Calu3 (cell line): ENCODE measurements at regions not wholly inside any gene's neighbourhood (a gene's known extent, or its start where the extent isn't known, plus 50 kb on each side); places are given as distances from the start of the nearest gene placed in this dataset.

Source experiments
- BruUV-seq: library from RNA; stranded (reverse); fragments of 400-500 nt; replicated peaks from 2 replicates; lab custom pipeline; 2021; lab: Mats Ljungman, UMichigan
- CTCF ChIA-PET: fragments of 300-600 bp; sonication (Branson Sonifier 250); formaldehyde crosslinking; loops from one replicate; lab custom pipeline; 2022; ENCODE audit warnings: antibody characterized with exemption; lab: Charles Lee
- DNase-seq: peaks from one replicate; pipeline ENCODE4 v3.0.0; 2022
- H3K27ac Mint-ChIP-seq: one replicate; pipeline ENCODE4 v1.8.0; 2022; ENCODE audit warnings: mixed read lengths; ENCODE audit not compliant: unreplicated experiment
- H3K27me3 Mint-ChIP-seq: one replicate; pipeline ENCODE4 v1.8.0; 2022; ENCODE audit warnings: mixed read lengths; ENCODE audit not compliant: unreplicated experiment
- H3K36me3 Mint-ChIP-seq: one replicate; pipeline ENCODE4 v1.8.0; 2022; ENCODE audit warnings: mild to moderate bottlenecking, moderate library complexity, mixed read lengths; ENCODE audit not compliant: insufficient read depth, unreplicated experiment
- H3K4me1 Mint-ChIP-seq: one replicate; pipeline ENCODE4 v1.8.0; 2022; ENCODE audit warnings: mild to moderate bottlenecking, low read depth, mixed read lengths; ENCODE audit not compliant: unreplicated experiment
- H3K4me3 Mint-ChIP-seq: one replicate; pipeline ENCODE4 v1.8.0; 2022; ENCODE audit warnings: mild to moderate bottlenecking, low read depth, moderate library complexity, mixed read lengths; ENCODE audit not compliant: unreplicated experiment
- H3K9me3 Mint-ChIP-seq: one replicate; pipeline ENCODE4 v1.8.0; 2022; ENCODE audit warnings: low read depth, mixed read lengths; ENCODE audit not compliant: unreplicated experiment
- CTCF ChIP-seq: fragments of 200-600 bp; IDR thresholded peaks from one replicate; pipeline ENCODE4 v1.8.0; 2022; ENCODE audit warnings: antibody characterized with exemption; ENCODE audit not compliant: unreplicated experiment
- intact Hi-C: fragments of 100-400 bp; cut with micrococcal nuclease; formaldehyde crosslinking; loops from one replicate; pipeline ENCODE4 v1.10.0; 2022; ENCODE audit not compliant: unreplicated experiment

GRCh38 chr3:30343861-30344260 is 262.5 kb upstream of the TGFBR2 start:
- intact Hi-C loops, result loop anchor here (2.0 to 10.0 kb wide), 6 partner anchors 27 to 263 kb away; partner anchors contain the start of gene TGFBR2
- Mint-ChIP-seq H3K4me1 (peaks cover 69% of the 10 kb centered on the region), H3K4me3 (no peak overlapping the region), H3K9me3 (no peaks in the 10 kb centered on the region), H3K27me3 (no peaks in the 10 kb centered on the region), H3K27ac (peak overlapping the region; percentile 40), H3K36me3 (no peaks in the 10 kb centered on the region)
- BruUV-seq, result no TSS peak
- TF ChIP-seq CTCF, result no peak
- DNase-seq, result no peak
- CTCF ChIA-PET, result interaction anchor here (1.0 kb wide), 1 partner anchor 24 kb away, joined by 5 read pairs; no protein-coding TSS in a partner anchor

- H3K27me3 Mint-ChIP-seq, result no peaks in the 10 kb centered on the region
- intact Hi-C loops, result loop anchor here (2.0 to 10.0 kb wide), 6 partner anchors 27 to 263 kb away; partner anchors contain the start of gene TGFBR2
- no TSS peak for BruUV-seq
- peak; percentile 27 for DNase-seq
- H3K4me1 Mint-ChIP-seq, result peaks cover 69% of the 10 kb centered on the region
- no peak for TF ChIP-seq CTCF
- no peaks in the 10 kb centered on the region for H3K36me3 Mint-ChIP-seq
- CTCF ChIA-PET, result interaction anchor here (0.6 to 1.2 kb wide), 3 partner anchors 25 to 377 kb away, joined by 3 to 5 read pairs (median 3); no protein-coding TSS in a partner anchor
- no peak overlapping the region for H3K4me3 Mint-ChIP-seq
- H3K9me3 Mint-ChIP-seq, result no peaks in the 10 kb centered on the region
- H3K27ac Mint-ChIP-seq, result peak overlapping the region; percentile 47
Measured at GRCh38 chr3:30344288-30344687, 262.1 kb upstream of the TGFBR2 start.

GRCh38 chr3:30346933-30347320 is 259.5 kb upstream of the TGFBR2 start:
- Mint-ChIP-seq H3K4me3 (no peak overlapping the region), H3K4me1 (peaks cover 52% of the 10 kb centered on the region), H3K27ac (no peak overlapping the region), H3K36me3 (no peaks in the 10 kb centered on the region), H3K9me3 (no peaks in the 10 kb centered on the region), H3K27me3 (no peaks in the 10 kb centered on the region)
- CTCF ChIA-PET, result no interaction called here
- TF ChIP-seq CTCF, result no peak
- no TSS peak for BruUV-seq
- intact Hi-C loops, result loop anchor here (10.0 kb wide), 1 partner anchor 232 kb away; no protein-coding TSS in a partner anchor
- no peak for DNase-seq

- no peaks in the 10 kb centered on the region for H3K36me3 Mint-ChIP-seq
- intact Hi-C loops, result loop anchor here (10.0 kb wide), 1 partner anchor 233 kb away; no protein-coding TSS in a partner anchor
- H3K4me1 Mint-ChIP-seq, result peaks cover 50% of the 10 kb centered on the region
- no peak for DNase-seq
- no peaks in the 10 kb centered on the region for H3K9me3 Mint-ChIP-seq
- no peak for TF ChIP-seq CTCF
- CTCF ChIA-PET, result no interaction called here
- BruUV-seq, result no TSS peak
- H3K4me3 Mint-ChIP-seq, result no peak overlapping the region
- no peak overlapping the region for H3K27ac Mint-ChIP-seq
- no peaks in the 10 kb centered on the region for H3K27me3 Mint-ChIP-seq
Measured at GRCh38 chr3:30347679-30348216, 258.7 kb upstream of the TGFBR2 start.
